HepG2 (cell line): ENCODE measurements at regions not wholly inside any gene's neighbourhood (a gene's known extent, or its start where the extent isn't known, plus 50 kb on each side); places are given as distances from the start of the nearest gene placed in this dataset.

Source experiments
- ATAC-seq: fragments of 200-7000 bp; cut with Tn5 transposase; 3 replicates; pipeline ENCODE4 v1.9.1; 2020; ENCODE audit warnings: mild to moderate bottlenecking, moderate library complexity
- BruUV-seq: library from RNA; stranded (reverse); fragments of 400-500 nt; replicated peaks from 2 replicates; lab custom pipeline; 2021; lab: Mats Ljungman, UMichigan
- CTCF ChIA-PET: fragments of 300-600 bp; formaldehyde crosslinking; extraction: SDS; loops from one replicate; lab custom pipeline; 2021; ENCODE audit warnings: low total read pairs, inconsistent platforms, low intra/inter-chr PET ratio; lab: Yijun Ruan, JAX
- POLR2A ChIA-PET: fragments of 350-600 bp; sonication (Branson Sonifier 250); formaldehyde crosslinking; loops from one replicate; lab custom pipeline; 2020; ENCODE audit warnings: antibody characterized with exemption, inconsistent platforms; lab: Yijun Ruan, JAX
- DNase-seq: peaks from one replicate; pipeline ENCODE4 v3.0.0-alpha.2; 2015; ENCODE audit warnings: low spot score
- FAIRE-seq: peaks from 3 replicates; lab custom pipeline; 2011; peaks lifted over from hg19 to GRCh38; lab: Jason Lieb, UNC
- H2AFZ ChIP-seq: one replicate; pipeline ENCODE4 v1.6.1; 2011; ENCODE audit warnings: low read length, inconsistent platforms
- H3K27ac ChIP-seq: fragments of 300-600 bp; 3 replicates; pipeline ENCODE4 v1.8.0; 2011; ENCODE audit warnings: mixed run types, mild to moderate bottlenecking, mixed read lengths, low read length, inconsistent platforms; ENCODE audit not compliant: insufficient read depth; ENCODE audit errors: extremely low read length
- H3K27me3 ChIP-seq, 2 experiments: fragments of 200-600 bp in 1 of 2; 2 replicates in 1 of 2; 3 replicates in 1 of 2; pipeline versions ENCODE4 v1.6.0 to v1.8.0; 2011; ENCODE audit warnings: low read length in 2 of 2, mild to moderate bottlenecking in 2 of 2, moderate library complexity in 2 of 2, inconsistent platforms in 1 of 2; ENCODE audit not compliant: insufficient read depth in 2 of 2, control insufficient read depth in 1 of 2
- H3K36me3 ChIP-seq, 2 experiments: fragments of 200-600 bp in 1 of 2; replicated peaks in 1 of 2; 2 replicates in 1 of 2; 3 replicates in 1 of 2; pipeline versions ENCODE4 v1.5.1 to v1.8.0; 2011; ENCODE audit warnings: low read length in 2 of 2, inconsistent platforms in 1 of 2; ENCODE audit not compliant: insufficient read depth in 2 of 2, control insufficient read depth in 1 of 2
- H3K4me1 ChIP-seq: 2 replicates; pipeline ENCODE4 v1.5.1; 2012; ENCODE audit warnings: low read length, inconsistent platforms; ENCODE audit not compliant: insufficient read depth
- H3K4me2 ChIP-seq: 2 replicates; pipeline ENCODE4 v1.6.0; 2011; ENCODE audit warnings: low read depth, low read length, inconsistent platforms
- H3K4me3 ChIP-seq, 3 experiments: fragments of 200-600 bp in 1 of 3; sonication (generic), shearing (Covaris generic) in 1 of 3; replicated peaks in 1 of 3; 2 replicates each; pipeline ENCODE4 v1.5.1; 2011 to 2016; ENCODE audit warnings: low read length in 3 of 3, inconsistent platforms in 2 of 3, low read depth in 2 of 3, mild to moderate bottlenecking in 2 of 3, control low read depth in 1 of 3, mixed read lengths in 1 of 3; ENCODE audit not compliant: insufficient read depth in 1 of 3
- H3K79me2 ChIP-seq: one replicate; pipeline ENCODE4 v1.6.1; 2011; ENCODE audit warnings: low read length, inconsistent platforms; ENCODE audit not compliant: insufficient read depth
- H3K9ac ChIP-seq: 2 replicates; pipeline ENCODE4 v1.6.0; 2011; ENCODE audit warnings: mild to moderate bottlenecking, low read depth, low read length, inconsistent platforms; ENCODE audit not compliant: insufficient read depth
- H3K9me3 ChIP-seq: 2 replicates; pipeline ENCODE4 v1.5.1; 2012; ENCODE audit warnings: mild to moderate bottlenecking, low read length
- H4K20me1 ChIP-seq: 2 replicates; pipeline ENCODE4 v1.6.0; 2011; ENCODE audit warnings: inconsistent platforms, mild to moderate bottlenecking, low read length, moderate library complexity; ENCODE audit not compliant: insufficient read depth
- ATAD3A ChIP-seq: sonication (generic); formaldehyde crosslinking; IDR thresholded peaks from 2 replicates; pipeline ENCODE4 v1.4.0; 2020; ENCODE audit warnings: missing genetic modification reagents
- GATA4 ChIP-seq: sonication (generic); IDR thresholded peaks from 2 replicates; pipeline ENCODE4 v1.6.1; 2016; ENCODE audit warnings: antibody characterized with exemption, low read depth, borderline replicate concordance
- HNRNPH1 ChIP-seq: fragments of 200-400 bp; formaldehyde crosslinking; optimal IDR thresholded peaks from 2 replicates; pipeline ENCODE3; 2017; ENCODE audit warnings: mild to moderate bottlenecking, low read depth, low read length
- HOXA5 ChIP-seq: sonication (generic); formaldehyde crosslinking; IDR thresholded peaks from 2 replicates; pipeline ENCODE4 v1.4.0; 2020; ENCODE audit warnings: missing genetic modification reagents
- KDM5A ChIP-seq: fragments of 200-600 bp; sonication (generic); IDR thresholded peaks from 2 replicates; pipeline ENCODE4 v1.7.0; 2018; ENCODE audit warnings: antibody characterized with exemption, mild to moderate bottlenecking, low read length, borderline replicate concordance
- RAD21 ChIP-seq: fragments of 450-650 bp; formaldehyde crosslinking; IDR thresholded peaks from 2 replicates; pipeline ENCODE4 v1.5.0; 2020; ENCODE audit warnings: mild to moderate bottlenecking
- REPIN1 ChIP-seq: sonication (generic); formaldehyde crosslinking; IDR thresholded peaks from 2 replicates; pipeline ENCODE4 v1.8.0; 2022; ENCODE audit warnings: missing genetic modification reagents, low read depth, mild to moderate bottlenecking, borderline replicate concordance
- SMYD3 ChIP-seq: sonication (generic); formaldehyde crosslinking; IDR thresholded peaks from 2 replicates; pipeline ENCODE4 v1.8.1; 2023; ENCODE audit warnings: mild to moderate bottlenecking, missing genetic modification reagents
- XBP1 ChIP-seq: sonication (generic); formaldehyde crosslinking; IDR thresholded peaks from 2 replicates; pipeline ENCODE4 v1.5.0; 2020; ENCODE audit warnings: missing genetic modification reagents
- ZNF234 ChIP-seq: sonication (generic); formaldehyde crosslinking; conservative IDR thresholded peaks from 2 replicates; pipeline ENCODE4 v1.5.1; 2020; ENCODE audit warnings: mild to moderate bottlenecking, missing genetic modification reagents
- ZNF30 ChIP-seq: sonication (generic); formaldehyde crosslinking; IDR thresholded peaks from 2 replicates; pipeline ENCODE4 v1.5.0; 2020; ENCODE audit warnings: mild to moderate bottlenecking, missing genetic modification reagents
- ZNF331 ChIP-seq: sonication (generic); formaldehyde crosslinking; IDR thresholded peaks from 2 replicates; pipeline ENCODE4 v1.4.0; 2020; ENCODE audit warnings: missing genetic modification reagents
- ZNF460 ChIP-seq: sonication (generic); formaldehyde crosslinking; IDR thresholded peaks from 2 replicates; pipeline ENCODE4 v1.5.1; 2020; ENCODE audit warnings: missing genetic modification reagents, mild to moderate bottlenecking, borderline replicate concordance
- ZNF530 ChIP-seq: sonication (generic); formaldehyde crosslinking; IDR thresholded peaks from 2 replicates; pipeline ENCODE4 v1.5.0; 2020; ENCODE audit warnings: low read depth, mild to moderate bottlenecking, missing genetic modification reagents
- WGBS: methylation state at CpG from one replicate; pipeline ENCODE4 v1.1.6; 2017; ENCODE audit warnings: low lambda C conversion rate; 5-methylcytosine and 5-hydroxymethylcytosine counted together
- in situ Hi-C: cut with HindIII; loops from 2 replicates; pipeline ENCODE4 v1.10.0; 2017; ENCODE audit warnings: low pct_unique_long_range_greater_than_20kb; ENCODE audit not compliant: extremely low pct_ligation_motif_present
- intact Hi-C: fragments of 100-400 bp; cut with micrococcal nuclease; formaldehyde crosslinking; loops from one replicate; pipeline ENCODE4 v1.10.0; 2022; ENCODE audit not compliant: unreplicated experiment
- TF ChIP-seq, protein P1 (sequence below): IDR thresholded peaks from 2 replicates; pipeline ENCODE4 v1.6.1; 2016; ENCODE audit warnings: missing biosample characterization, missing genetic modification reagents, low read depth

- DNase-seq (no peak), ATAC-seq (no peak), FAIRE-seq (no peak)
- intact Hi-C loops (no loop called here), in situ Hi-C loops (no loop called here)
- no peaks in the 10 kb centered on the region for H3K4me1 ChIP-seq
- no peak overlapping the region for H3K27ac ChIP-seq
- no TSS peak for BruUV-seq
- no peak overlapping the region for H3K9ac ChIP-seq
- no peaks in the 10 kb centered on the region for H3K79me2 ChIP-seq
- ChIA-PET POLR2A (no interaction called here), CTCF (no interaction called here)
- no peaks in the 10 kb centered on the region for H4K20me1 ChIP-seq
- H3K27me3 ChIP-seq = no peaks in the 10 kb centered on the region
- no peaks in the 10 kb centered on the region for H3K36me3 ChIP-seq
- H3K4me3 ChIP-seq = no peak overlapping the region
- TF ChIP-seq SMYD3 (CRISPR knock-in tag) (no peak), ZNF234 (CRISPR knock-in tag) (no peak), XBP1 (CRISPR knock-in tag) (no peak), ZNF460 (CRISPR knock-in tag) (no peak)
- H3K9me3 ChIP-seq = no peaks in the 10 kb centered on the region
- no peak overlapping the region for H2AFZ ChIP-seq
- no peak overlapping the region for H3K4me2 ChIP-seq
These were observed 490.2 kb upstream of the IGFBP3 start for GRCh38 chr7:46411236-46411635.

GRCh38 chr7:46407125-46407524 is 486.1 kb upstream of the IGFBP3 start:
- no peaks in the 10 kb centered on the region for H4K20me1 ChIP-seq
- intact Hi-C loops (no loop called here), in situ Hi-C loops (no loop called here)
- no peaks in the 10 kb centered on the region for H3K9me3 ChIP-seq
- no peaks in the 10 kb centered on the region for H3K36me3 ChIP-seq
- ChIA-PET CTCF (no interaction called here), POLR2A (no interaction called here)
- WGBS = 0% methylated on average over 1 of the region's 1 CpG
- ATAC-seq (no peak), DNase-seq (no peak), FAIRE-seq (no peak)
- no peak overlapping the region for H3K9ac ChIP-seq
- H3K4me1 ChIP-seq = no peaks in the 10 kb centered on the region
- no peaks in the 10 kb centered on the region for H3K27me3 ChIP-seq
- BruUV-seq = no TSS peak
- H2AFZ ChIP-seq = no peak overlapping the region
- TF ChIP-seq ZNF30 (CRISPR knock-in tag) (no peak), REPIN1 (CRISPR knock-in tag) (no peak), ZNF530 (no peak), ZNF331 (CRISPR knock-in tag) (no peak), GATA4 (no peak), KDM5A (no peak), HNRNPH1 (no peak), HOXA5 (CRISPR knock-in tag) (no peak), ATAD3A (CRISPR knock-in tag) (no peak), RAD21 (CRISPR knock-in tag) (no peak)
- TF ChIP-seq, protein P1, sequence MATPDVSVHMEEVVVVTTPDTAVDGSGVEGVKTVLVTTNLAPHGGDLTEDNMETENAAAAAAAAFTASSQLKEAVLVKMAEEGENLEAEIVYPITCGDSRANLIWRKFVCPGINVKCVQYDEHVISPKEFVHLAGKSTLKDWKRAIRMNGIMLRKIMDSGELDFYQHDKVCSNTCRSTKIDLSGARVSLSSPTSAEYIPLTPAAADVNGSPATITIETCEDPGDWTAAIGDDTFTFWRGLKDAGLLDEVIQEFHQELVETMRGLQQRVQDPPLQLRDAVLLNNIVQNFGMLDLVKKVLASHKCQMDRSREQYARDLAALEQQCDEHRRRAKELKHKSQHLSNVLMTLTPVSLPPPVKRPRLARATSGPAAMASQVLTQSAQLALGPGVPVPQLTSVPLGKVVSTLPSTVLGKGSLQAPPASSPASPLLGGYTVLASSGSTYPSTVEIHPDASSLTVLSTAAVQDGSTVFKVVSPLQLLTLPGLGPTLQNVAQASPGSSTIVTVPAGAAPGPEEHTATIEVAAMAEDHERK (CRISPR knock-in tag) = no peak
- H3K27ac ChIP-seq = no peak overlapping the region
- no peak overlapping the region for H3K4me3 ChIP-seq
- no peaks in the 10 kb centered on the region for H3K79me2 ChIP-seq
- no peak overlapping the region for H3K4me2 ChIP-seq
